Putamen (tissue), 1 donor: ENCODE measurements at regions not wholly inside any gene's neighbourhood (a gene's known extent, or its start where the extent isn't known, plus 50 kb on each side); places are given as distances from the start of the nearest gene placed in this dataset.

ENCODE experiments used
- DNase-seq: peaks from one replicate; pipeline ENCODE4 v3.0.0-alpha.2; 2016; ENCODE audit warnings: low spot score

DNA sequence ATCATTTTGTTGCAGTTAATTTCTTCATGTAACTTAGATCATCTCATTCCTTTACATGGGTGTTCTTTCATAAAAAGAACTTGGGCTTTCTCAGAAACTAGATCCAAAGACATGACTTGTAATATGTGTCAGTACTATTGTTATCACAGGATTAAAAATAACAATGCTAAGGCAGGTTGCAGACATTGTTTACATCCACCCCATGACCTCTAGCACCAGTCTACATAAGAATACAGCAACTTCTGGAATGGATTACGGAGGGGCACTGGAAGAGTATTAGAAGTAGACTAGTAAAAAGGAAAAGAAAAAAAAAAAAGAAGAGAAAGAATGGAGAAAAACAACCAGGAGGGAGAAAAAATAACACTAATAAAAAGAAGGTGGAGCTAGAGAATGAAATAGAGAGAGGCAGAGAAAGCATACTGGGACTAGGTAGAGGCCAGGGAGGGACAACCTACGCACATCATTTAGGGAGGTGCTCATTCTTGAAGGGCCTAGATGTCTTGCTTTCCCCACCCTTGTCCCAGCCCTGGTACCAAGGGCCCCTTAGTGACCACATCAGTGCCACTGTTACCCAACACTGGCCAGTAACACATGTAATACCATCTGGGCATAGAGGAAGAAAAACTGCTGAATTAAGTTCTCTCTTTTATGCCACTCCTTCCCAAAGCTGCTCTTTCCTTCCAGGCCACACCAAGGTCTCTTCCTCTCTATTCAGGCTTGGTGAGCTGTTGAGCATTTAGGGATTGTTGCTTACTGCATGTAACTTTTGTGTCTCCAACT, 70.6 kb upstream of the KLF7 start:
- DNase-seq: no peak

DNA sequence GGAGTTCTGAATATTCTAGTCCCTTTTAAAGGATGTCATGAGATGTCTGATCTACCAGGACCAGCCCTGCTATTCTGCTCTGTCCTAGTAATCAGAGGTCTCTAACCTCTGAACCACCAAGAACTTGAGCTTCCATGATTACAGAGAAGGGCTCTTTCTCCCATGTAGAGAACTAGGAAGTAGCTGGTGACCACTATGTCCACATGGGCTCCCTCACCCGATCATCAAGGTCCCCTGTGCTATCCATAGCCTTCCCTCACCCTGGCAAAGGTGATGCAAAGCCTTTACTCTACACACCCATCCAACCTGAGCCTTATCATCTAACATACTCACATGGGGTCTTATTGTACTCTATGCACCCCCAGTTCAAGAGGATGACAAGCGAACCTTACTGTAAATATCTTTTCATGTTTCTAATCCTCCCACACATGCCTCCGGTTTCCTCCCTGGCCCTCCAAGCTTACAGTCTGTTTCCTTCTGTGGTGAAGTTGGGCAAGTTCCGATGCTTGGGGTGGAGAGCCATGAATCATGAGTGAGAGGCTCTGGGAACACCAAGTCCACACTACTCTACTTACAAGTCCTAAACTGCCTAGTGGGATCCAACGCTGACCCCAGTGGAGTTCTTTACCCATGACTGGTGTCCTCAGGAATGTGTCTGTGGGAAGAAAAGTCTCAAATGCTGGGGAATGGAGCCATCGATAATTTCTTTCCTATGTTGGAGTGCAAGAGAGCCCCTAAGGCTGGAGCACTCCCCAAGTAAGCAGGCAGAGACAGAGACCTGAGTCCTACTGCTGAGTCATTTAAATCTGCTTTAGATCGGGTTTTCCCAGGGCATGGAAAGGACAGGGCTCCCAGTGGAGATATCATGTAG, 73.3 kb upstream of the KLF7 start:
- DNase-seq: no peak

DNA sequence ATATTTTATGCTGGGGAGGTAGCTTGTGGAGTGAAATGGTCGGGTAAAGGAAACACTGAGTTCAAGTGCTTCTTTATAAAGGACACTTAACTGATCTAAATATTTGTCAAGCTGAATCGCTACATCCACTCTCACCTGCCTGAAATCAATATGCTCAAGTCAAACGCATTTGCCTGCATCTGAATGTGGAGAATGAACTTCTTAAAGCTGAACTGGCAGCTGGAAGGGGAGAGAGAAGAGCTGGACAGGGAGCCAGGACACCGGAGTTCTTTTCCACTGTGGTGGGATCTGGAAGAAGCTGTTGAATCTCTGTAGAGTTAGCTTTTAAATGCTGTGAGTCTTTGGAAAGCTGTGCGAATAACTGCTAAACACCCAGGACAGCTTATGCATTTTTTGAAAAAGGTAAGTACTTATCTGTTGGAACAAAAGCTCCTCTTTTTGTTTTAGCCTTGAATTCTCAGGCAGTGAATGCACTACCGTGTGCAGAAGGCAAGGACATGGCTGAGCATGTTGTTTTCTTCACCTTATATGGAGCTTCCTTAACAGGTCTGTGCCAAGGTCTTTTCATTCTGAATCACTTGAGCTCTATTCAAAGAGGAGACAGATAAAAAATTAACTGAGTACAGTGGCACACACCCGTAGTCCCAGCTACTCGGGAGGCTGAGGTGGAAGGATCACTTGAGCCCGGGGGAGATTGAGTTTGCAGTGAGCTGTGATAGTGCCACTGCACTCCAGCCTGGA, 74.2 kb upstream of the KLF7 start:
- no peak for DNase-seq

DNA sequence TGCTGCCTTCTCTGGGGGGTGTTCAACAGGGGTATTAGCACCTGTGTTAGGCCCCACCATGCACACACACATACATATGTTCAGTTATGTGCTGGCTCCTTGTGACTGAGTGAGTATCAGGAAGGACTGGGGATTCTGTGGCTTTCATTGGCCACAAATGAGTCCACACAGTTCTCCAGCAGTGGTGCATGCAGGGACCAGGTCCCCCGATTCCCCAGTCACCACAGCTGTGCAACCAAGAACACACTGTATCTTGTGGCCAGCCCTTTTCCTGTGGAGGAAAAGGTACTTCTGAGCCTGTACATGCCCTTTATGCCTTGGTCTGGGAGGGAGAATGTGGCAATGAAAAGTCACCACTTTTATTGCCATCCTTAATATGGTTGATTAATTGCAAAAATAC, 74.9 kb upstream of the KLF7 start:
- no peak for DNase-seq

DNA sequence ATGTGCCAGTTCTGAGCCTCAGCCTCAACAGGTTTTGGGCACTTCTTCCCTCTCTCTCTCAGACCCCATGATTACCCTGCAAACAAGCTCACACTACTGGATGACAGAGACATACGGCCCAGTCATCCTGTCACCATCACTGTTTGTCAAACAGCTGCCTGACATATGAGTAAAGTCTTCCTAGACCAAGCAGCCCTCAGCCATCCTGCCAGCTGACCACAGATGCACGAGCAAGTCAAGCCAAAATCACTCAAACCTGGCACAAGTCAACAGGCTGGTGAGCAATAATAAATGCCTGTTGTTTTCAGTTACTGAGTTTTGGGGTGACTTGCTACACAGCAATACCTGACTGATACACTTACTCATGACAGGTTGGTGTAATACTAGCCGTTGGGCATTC, 75.5 kb upstream of the KLF7 start:
- DNase-seq: no peak

DNA sequence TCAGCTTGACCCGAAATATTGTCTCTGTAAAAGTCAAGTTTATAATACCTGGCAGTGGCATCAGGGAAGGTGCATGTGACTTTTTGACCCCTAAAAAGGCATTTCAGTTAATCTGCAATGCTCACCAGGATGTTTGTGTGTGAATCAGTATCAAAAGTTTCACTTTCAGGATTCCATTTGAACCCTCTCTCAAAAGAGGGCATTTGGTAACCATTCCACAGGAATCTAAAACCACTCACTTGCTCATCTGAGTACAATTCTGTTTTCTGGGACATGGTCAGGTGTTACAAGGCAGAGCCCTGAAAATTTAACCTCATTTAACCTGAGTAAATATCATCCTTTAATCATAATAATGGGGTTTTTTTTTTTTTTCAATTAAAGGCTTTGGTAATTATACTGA, 77.9 kb upstream of the KLF7 start:
- DNase-seq: no peak

DNA sequence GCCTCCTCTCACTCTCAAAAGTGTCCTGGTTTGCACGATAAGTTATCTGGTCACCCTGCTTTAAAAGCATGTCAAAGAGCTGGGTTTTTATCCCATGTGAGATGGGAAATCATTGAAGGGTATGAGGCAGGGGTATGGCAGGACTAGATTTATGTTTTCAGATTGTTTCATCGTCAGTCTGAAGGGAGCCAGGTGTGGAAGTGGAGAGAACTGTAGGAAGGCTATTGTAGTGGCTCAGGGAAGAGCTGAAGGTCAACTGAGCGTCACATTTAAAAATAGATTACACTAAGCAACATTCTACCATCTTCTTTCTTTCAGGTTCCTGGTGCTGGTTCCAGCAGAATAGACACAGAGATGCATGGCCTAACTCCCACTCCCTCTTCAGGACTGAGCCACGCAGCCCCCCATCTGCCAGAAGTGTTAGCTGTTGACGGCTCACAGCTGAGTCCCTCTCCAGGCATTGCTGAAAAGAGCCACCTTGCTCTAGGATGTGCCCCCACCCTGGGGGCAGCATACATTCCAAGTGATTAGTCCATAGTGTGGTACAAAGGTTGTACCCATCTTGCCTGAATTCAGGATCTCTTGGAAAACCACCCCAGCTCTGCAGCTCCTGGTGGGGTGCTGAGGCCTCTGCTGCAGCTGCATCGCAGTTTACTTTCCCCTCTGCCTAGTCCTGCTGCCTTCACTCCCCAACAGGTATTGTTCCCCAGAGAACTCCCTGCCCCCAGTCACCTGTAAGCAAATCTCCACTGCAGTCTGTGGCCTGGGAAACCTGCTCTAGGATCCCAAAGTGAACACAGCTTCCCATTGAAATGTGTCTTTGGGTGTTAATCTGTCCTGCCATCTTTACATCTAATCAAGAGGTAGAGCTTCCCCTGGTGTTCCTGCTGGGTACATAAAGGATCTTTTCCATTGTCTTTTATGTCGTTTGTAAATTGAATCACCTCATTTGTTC, 79.5 kb upstream of the KLF7 start:
- no peak for DNase-seq

DNA sequence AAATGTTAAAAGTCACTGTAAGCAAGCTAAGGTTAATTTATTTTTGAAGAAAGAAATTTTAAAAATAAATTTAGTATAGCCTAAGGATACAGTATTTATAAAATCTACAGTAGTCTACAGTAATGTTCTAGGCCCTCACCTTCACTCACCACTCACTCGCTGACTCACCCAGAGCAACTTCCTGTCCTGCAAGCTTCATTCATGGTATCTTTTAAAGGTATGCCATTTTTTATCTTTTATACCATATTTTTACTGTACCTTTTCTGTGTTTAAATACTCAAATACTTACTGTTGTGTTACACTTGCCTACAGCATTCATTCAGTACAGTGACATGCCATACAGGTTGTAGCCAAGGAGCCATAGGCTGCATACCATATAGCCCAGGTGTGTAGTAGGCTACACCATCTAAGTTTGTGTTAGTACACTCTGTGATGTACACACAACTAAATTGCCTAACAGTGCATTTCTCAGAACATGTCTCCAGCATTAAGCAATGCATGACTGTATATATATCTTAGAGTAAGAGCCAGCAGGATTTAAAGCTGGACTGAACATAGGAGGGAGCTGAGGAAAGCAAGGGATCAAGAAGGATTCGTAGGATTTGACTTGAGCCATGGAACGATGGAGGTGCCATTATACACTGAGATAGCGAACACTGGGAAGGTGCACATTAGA, 83.1 kb upstream of the KLF7 start:
- DNase-seq: no peak

DNA sequence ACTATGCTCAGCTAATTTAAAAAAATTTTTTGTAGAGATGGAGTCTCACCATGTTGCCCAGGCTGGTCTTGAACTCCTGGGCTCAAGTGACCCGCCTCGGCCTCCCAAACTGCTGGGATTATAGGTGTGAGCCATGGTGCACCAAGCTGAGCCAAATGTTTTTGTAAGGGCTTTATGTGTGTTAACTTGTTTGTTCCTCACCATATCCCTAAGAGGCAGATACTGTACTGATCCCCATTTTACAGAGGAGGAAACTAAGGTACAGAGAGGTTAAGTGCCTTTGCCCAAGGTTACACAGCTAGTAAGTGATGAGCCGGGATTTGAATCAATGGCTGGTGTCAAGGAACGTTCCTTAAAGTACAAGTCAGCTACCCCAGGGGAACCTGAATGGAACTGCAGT, 85.3 kb upstream of the KLF7 start:
- no peak for DNase-seq

DNA sequence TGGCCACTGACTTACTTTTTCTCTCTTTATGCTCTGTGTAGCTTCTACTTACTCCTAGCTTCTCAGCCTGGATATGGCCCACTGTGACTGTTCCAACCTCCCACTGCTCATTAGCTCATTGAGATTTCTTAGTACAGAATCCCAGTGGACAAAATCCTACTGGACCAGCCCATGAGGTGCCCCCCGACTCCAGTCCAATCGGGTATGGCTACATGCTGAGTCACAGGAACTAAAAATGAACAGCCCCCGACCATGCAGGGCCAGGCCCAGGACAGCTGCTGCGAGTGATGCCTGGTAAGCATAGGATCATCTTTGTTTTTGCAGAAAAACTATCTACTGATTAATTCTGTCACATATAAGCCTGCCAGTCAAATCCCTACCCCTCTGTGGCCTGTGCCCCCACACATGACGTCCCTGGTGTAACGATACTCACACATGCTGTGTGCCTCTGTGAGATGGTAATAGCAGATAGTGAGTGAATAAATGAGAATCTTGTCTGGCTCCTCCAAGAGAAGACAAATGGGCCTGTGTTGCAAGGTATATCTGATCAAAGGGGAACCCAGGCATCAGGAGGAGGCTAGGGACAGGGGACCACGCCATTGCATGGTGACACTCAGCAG, 85.9 kb upstream of the KLF7 start:
- DNase-seq: no peak

DNA sequence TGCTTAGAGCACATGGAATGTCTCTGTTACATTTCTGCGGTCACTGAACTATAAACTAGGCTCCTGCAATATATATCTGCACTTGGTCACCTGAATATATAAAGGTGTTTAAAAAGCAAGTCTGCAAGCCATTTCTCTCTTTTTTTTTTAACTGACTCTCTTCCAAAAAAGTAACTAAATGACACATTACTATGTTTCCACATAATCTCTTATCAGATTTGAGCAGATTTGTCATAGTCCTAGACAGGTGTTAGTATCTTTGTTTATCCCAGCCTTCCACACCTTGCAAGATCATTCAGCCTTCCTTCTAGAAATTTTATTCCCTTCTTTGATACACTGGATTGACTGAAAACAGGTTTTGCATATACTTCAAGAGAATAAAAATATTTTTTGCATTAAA, 86.7 kb upstream of the KLF7 start:
- no peak for DNase-seq

DNA sequence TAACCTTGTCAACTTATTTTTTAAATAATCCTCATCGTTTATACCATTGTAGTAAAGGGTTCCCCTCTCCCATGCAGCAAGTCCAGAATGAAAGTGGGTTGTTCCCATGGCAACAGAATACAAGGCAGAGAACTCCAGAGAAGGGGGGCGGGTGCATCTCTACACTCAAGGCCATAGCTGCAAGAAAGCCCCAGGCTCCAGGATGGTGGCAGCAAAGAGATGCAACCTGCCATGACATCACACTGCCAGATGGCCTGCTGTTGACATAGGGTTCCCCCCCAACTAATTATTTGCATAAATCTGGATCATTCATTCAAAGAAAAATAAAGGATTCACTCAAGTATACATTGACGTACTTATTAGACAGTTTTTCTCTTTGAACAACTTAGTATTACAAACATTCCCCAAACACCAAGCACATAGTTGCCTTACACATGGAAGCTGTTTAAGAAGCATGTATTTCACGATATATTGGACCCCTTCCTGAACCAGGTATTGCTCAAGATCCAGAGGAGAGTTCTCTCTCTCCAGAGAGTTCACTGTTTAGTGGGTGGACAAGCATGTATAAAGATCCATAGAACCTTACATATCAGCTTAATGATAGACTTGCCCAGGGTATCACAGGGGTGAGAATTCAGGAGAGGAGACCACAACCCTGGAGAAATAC, 87.4 kb upstream of the KLF7 start:
- no peak for DNase-seq

DNA sequence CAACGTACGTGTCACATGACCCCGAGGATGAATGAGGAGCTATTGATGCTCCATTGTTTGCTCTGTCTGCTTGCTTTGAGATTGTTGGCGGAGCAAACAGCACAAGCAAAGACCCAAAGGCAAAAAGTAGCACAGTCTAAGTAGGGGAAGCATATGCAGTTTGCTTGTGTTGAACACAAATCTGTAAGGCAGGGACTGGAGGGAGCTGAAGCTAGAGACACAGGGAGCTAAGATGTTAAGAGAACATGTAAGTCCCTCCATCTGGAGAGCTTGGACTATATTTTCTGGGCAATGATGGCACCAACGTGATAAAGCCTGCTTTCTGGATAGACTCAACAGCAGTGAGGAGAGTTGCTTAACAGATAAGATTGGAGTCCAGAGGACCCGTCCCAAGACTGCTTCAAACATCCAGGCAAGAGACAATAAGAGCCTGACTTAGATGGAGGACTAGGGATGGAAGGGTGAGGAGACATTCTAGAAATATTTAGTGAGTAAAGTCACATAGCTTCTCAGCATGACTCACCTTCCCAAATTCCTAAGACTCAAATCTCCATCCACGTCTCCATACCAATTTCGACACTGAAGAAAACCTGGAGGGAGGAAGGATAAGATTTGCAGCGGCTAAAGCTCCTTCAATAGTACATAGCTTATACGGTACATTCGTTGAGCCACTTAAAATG, 88.1 kb upstream of the KLF7 start:
- DNase-seq: no peak

DNA sequence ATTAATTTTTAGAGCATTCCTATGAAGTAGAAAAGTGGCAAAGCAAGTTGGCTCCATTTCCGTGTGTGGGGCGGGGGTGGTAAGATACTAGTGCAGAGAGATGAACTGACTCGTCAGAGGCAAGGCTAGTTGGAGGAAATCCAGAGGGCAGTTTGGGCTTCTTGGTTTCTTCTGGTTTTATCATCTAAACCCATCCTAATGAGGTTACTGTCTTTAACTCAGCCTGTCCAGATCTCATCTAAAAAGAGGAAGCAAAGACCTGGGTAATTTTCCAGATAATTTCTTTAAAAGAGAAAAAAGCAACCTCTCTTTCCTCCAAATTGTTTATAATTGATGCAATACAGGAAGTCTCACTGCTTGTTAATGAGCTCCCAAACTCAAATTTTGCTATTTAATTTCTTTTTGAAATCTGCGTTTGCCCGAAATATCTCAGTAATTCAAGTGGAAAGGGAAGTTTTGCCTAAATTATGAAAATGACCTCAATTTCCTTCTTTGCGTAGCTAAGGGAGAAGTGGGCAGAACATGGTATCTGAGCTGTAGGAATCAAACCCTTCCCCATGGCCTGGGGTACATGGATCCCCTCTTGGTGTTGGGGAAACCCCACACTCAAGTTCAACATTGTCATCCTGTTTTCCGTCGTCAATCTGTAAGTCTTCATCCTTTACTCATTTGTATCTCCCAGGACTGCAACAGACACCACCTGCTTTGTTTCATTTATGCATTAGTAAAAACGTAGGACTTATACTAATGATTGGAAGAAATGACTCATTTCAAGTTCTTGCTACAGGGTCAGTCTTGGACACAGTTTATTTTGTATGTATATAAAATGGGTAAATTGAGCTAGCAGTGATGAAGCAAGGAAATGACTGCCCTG, 89.1 kb upstream of the KLF7 start:
- no peak for DNase-seq

DNA sequence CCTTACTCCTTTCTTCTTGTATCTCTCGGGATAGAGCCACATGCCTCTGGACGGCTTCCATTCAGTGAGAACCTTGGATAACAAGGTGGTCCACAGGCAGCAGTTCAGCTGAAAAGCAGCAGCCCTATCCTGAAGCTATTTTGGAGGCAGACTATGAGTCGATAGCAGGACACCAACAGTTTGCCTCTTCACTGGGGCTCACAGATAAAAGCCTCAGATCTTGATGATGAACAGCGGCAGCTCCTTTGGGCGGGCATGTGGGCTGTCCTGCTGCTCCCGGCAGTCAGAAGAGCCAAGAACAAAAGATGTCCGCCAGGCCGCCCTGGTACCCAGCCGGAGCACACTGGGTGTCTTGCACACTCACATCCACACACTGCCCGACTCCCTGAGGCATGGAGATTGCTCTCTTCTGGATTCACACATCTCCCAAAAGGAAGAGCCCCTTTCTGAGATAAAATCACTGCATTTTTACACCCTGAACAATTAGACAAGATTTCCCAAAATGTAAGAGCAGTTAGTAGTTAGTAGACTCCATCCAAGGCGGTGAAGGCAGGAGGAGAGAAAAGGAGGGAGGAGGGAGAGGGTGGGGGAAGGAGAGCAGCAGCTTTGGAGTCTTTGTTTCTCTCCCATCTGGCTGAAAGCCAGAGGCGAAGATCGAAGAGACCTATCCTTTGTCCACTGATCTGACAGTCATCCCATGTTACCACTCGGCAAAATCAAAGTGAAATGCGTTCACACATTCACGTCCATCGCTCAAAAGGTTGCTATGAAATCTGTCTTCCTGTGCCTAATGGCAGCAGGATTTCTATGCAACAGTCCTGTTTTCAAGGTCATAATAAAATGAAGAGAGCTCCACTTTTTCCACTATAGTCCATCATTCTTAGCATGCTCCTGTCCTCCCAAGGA, 90.1 kb upstream of the KLF7 start:
- DNase-seq: no peak

DNA sequence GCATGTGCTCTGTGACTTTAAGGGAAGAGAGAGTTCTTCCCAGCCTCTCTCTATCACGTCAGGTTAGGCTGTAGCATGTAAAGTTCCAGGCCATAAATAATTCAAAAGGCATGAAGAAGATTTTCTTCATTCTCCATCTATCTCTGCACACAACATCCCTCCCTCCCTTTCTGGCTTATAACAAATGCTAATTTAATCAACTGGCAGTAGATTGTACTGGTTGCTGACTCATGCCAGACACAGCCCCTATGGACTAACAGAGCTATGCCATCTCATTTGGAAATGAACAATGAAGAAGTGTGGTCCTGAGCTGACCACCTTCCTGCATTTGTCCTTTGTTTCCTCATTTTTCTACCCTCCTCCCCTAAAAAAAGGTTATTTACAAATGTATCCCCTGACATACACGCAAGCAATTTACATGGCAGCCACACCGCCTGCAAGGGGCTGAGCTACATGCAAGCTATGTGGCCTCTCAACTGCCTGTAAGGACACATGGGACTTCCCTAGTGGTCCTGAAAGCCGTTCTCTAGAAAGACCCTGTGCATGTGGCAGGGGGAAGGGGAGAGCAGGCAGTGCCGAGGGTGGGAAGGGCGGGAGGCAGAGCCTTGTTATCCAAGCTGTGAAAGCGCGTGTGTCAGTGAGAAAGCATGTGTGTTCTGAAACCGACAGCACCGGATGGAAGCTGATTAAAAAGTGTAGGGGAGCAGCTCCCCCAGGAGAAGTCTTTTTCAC, 90.9 kb upstream of the KLF7 start:
- no peak for DNase-seq
